ENCODE measurements at regions not wholly inside any gene's neighbourhood (a gene's known extent, or its start where the extent isn't known, plus 50 kb on each side); places are given as distances from the start of the nearest gene placed in this dataset.

GRCh38 chr6:134455319-134455718, 137.4 kb upstream of the SGK1 start:
- no peak for TF ChIP-seq CTCF (IDR thresholded peaks at IDR 0.05)
- no peak for TF ChIP-seq POLR2A (IDR thresholded peaks at IDR 0.05)

All from heart left ventricle (tissue), 13 donors.